Choroid plexus epithelial cell (primary cell): ENCODE measurements at regions not wholly inside any gene's neighbourhood (a gene's known extent, or its start where the extent isn't known, plus 50 kb on each side); places are given as distances from the start of the nearest gene placed in this dataset.

Source experiments
- DNase-seq: peaks from one replicate; pipeline ENCODE4 v3.0.0-alpha.2; 2010; ENCODE audit warnings: low read depth
- H3K4me3 ChIP-seq: 2 replicates; pipeline ENCODE4 v1.5.1; 2011; ENCODE audit warnings: low read depth, mild to moderate bottlenecking, control low read depth, low read length, moderate library complexity
- CTCF ChIP-seq: conservative IDR thresholded peaks from 2 replicates; pipeline ENCODE4 v1.5.1; 2011; ENCODE audit warnings: low read depth, mild to moderate bottlenecking, control low read depth, inconsistent platforms, low read length, moderate library complexity

- H3K4me3 ChIP-seq, result no peak overlapping the region
- no peak for DNase-seq
- no peak for TF ChIP-seq CTCF
These were observed 83.7 kb downstream of the FAT4 start for GRCh38 chr4:125398263-125399002.

- no peak for DNase-seq
- no peak for TF ChIP-seq CTCF
- H3K4me3 ChIP-seq, result no peak overlapping the region
These were observed 86.0 kb downstream of the FAT4 start for GRCh38 chr4:125400756-125401155.

GRCh38 chr4:125401784-125402183, 87.0 kb downstream of the FAT4 start:
- no peak for TF ChIP-seq CTCF
- no peak for DNase-seq
- no peak overlapping the region for H3K4me3 ChIP-seq

GRCh38 chr4:125420526-125420925, 105.8 kb downstream of the FAT4 start:
- no peak overlapping the region for H3K4me3 ChIP-seq
- peak; percentile 30 for DNase-seq
- no peak for TF ChIP-seq CTCF

GRCh38 chr4:125421547-125421946, 106.8 kb downstream of the FAT4 start:
- H3K4me3 ChIP-seq, result no peak overlapping the region
- peak; percentile 30 for DNase-seq
- TF ChIP-seq CTCF, result no peak

- TF ChIP-seq CTCF, result no peak
These were observed 108.4 kb downstream of the FAT4 start for GRCh38 chr4:125423124-125423523.

GRCh38 chr4:125428832-125429231, 114.1 kb downstream of the FAT4 start:
- H3K4me3 ChIP-seq, result no peak overlapping the region
- no peak for TF ChIP-seq CTCF
- DNase-seq, result no peak

More at GRCh38 chr4:125423124-125423523, 108.4 kb downstream of the FAT4 start:
- no peak for DNase-seq
- H3K4me3 ChIP-seq, result no peak overlapping the region
